Spleen (tissue), 7 donors: ENCODE measurements at regions not wholly inside any gene's neighbourhood (a gene's known extent, or its start where the extent isn't known, plus 50 kb on each side); places are given as distances from the start of the nearest gene placed in this dataset.

Experiments used
- POLR2A ChIP-seq, 3 donors: fragments of 450-650 bp; IDR thresholded peaks; one replicate each; pipeline ENCODE4 v1.5.1; 2017; ENCODE audit warnings: antibody characterized with exemption in 3 of 3, mild to moderate bottlenecking in 1 of 3
- POLR2AphosphoS5 ChIP-seq, 3 donors: sonication (generic); formaldehyde crosslinking; IDR thresholded peaks; one replicate each; pipeline ENCODE4 v1.5.1; 2017; ENCODE audit warnings: antibody characterized with exemption in 3 of 3
- TF ChIP-seq, protein P1 (sequence below), 11 experiments: fragments of 200-600 bp in 7 of 11; fragments of 450-650 bp in 4 of 11; sonication (generic) in 4 of 11; IDR thresholded peaks in 8 of 11; conservative IDR thresholded peaks in 3 of 11; 1 replicate in 7 of 11; 2 replicates in 4 of 11; pipeline versions ENCODE4 v1.4.0 to v1.8.0; 2016 to 2021; ENCODE audit warnings: antibody characterized with exemption in 11 of 11, inconsistent platforms in 4 of 11, mild to moderate bottlenecking in 1 of 11
- donor health status: DM: no; HTN: no; CAD: no; lungs with moderate emphysema.
- donor health status: DM: no; HTN: no; CAD: no.
- donor health status: DM: no; HTN: no; CAD: no.

DNA sequence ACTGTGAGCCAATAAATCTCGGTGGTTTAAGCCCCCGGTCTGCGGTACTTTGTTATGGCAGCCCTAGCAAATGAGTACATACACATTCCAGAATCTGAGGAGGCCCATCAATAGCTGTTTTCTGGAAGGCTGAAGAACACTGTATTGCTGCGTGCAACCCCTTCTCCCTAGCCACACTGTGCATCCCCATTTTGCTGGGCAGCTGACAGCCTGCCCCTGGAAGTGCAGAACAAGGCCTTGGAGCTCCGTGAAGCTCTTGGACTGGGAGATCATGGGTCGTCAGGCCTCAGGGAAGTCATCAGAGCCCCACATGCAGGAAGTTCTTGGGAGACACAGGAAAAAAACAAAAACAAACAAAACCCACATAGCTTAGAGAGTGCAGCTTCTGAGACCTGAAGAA, 90.6 kb upstream of the ST6GAL2 start:
- TF ChIP-seq POLR2AphosphoS5 (IDR thresholded peaks at IDR 0.05) = no peak
- TF ChIP-seq, protein P1, sequence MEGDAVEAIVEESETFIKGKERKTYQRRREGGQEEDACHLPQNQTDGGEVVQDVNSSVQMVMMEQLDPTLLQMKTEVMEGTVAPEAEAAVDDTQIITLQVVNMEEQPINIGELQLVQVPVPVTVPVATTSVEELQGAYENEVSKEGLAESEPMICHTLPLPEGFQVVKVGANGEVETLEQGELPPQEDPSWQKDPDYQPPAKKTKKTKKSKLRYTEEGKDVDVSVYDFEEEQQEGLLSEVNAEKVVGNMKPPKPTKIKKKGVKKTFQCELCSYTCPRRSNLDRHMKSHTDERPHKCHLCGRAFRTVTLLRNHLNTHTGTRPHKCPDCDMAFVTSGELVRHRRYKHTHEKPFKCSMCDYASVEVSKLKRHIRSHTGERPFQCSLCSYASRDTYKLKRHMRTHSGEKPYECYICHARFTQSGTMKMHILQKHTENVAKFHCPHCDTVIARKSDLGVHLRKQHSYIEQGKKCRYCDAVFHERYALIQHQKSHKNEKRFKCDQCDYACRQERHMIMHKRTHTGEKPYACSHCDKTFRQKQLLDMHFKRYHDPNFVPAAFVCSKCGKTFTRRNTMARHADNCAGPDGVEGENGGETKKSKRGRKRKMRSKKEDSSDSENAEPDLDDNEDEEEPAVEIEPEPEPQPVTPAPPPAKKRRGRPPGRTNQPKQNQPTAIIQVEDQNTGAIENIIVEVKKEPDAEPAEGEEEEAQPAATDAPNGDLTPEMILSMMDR (IDR thresholded peaks at IDR 0.05 in 8 of 11, conservative IDR thresholded peaks at IDR 0.05 in 3 of 11) = no peak
- TF ChIP-seq POLR2A (IDR thresholded peaks at IDR 0.05) = no peak
